ENCODE measurements at regions not wholly inside any gene's neighbourhood (a gene's known extent, or its start where the extent isn't known, plus 50 kb on each side); places are given as distances from the start of the nearest gene placed in this dataset.
A peak's percentile ranks its signal among the peaks of the same experiment; 100 is the strongest.
"Not testable (repeated sequence)": the region's sequence is repeated elsewhere in the genome, so short reads cannot be mapped to it uniquely, and the experiment has no call there.

DNA sequence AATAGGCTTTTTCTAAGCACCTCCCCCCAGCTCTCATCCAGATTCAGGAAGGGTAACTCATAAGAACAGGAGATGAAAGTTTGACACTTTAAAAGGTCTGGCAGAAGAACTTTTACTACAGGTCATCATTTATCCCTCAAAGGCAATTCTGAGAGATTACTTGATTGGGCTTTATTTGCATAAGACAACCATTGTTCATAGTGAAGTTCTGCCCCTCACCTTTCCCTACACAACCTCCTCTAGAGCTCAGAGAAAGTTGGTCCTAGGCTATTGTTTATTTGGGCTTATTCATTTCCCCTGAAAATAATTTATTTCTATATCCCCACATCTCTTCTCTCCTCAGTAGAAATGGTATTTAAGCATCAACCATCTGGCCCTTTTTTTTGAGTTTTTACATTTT lies 568.4 kb downstream of the ZNF608 start:
- Histone ChIP-seq H3K27me3 (ENCODE audit: control insufficient read depth, insufficient read depth, low read length) (no peaks in the 10 kb centered on the region), H3K9me3 (replicated peaks; ENCODE audit: control insufficient read depth, low read depth, low read length) (no peaks in the 10 kb centered on the region)

DNA sequence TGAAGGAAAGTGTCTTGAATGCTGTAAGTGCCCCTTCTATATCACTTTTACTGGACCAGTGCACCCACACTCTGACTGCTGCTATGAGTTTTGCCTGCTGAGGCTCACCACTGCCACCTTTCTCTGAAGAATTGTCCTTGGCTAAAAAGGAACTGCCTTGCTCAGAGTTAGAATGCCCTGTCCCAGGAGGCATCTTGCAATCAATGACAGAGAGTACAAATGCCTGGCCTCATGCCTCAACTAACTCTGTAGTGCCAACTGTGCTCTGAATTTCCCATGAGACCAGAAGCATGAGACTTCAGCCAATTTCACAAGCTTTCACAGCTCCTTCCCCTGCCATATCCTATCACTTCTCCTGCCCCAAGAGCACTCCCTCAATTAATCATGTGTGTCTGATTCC lies 569.7 kb downstream of the ZNF608 start:
- Histone ChIP-seq H3K4me3 (ENCODE audit: low read length) (no peak overlapping the region), H3K9me3 (replicated peaks; ENCODE audit: control insufficient read depth, low read depth, low read length) (peaks cover 6% of the 10 kb centered on the region), H3K27ac (ENCODE audit: low read length) (no peak overlapping the region), H3K4me1 (ENCODE audit: control insufficient read depth, insufficient read depth, low read length) (no peaks in the 10 kb centered on the region), H3K36me3 (ENCODE audit: control insufficient read depth, insufficient read depth, low read length) (no peaks in the 10 kb centered on the region), H3K27me3 (ENCODE audit: control insufficient read depth, insufficient read depth, low read length) (no peaks in the 10 kb centered on the region)
- no peak for DNase-seq

More for the DNA sequence above, 568.4 kb downstream of the ZNF608 start:
- no peaks in the 10 kb centered on the region for H3K4me1 ChIP-seq (ENCODE audit: control insufficient read depth, insufficient read depth, low read length)
- DNase-seq = no peak
- no peak overlapping the region for H3K4me3 ChIP-seq (ENCODE audit: low read length)
- no peak overlapping the region for H3K27ac ChIP-seq (ENCODE audit: low read length)
- no peaks in the 10 kb centered on the region for H3K36me3 ChIP-seq (ENCODE audit: control insufficient read depth, insufficient read depth, low read length)

DNA sequence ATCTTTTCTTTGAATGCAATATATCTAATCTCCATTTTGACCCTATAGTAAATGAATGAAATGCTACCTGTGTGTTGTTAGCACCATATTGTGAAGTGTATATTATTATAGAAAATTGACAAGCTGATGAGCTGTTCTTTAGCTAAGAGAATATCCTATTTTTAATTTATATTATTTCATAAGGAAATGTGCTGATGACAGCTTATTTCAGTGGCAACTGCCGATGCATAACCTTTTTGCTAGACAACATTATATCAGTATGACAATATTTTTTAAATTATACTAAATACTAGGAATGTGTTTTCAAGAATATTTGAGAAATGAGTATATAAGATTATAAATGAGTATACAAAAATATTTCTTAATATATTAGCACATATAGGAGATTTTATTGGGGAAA lies 573.1 kb downstream of the ZNF608 start:
- Histone ChIP-seq H3K4me3 (ENCODE audit: low read length) (no peak overlapping the region), H3K9me3 (replicated peaks; ENCODE audit: control insufficient read depth, low read depth, low read length) (peaks cover 9% of the 10 kb centered on the region), H3K27ac (ENCODE audit: low read length) (no peak overlapping the region), H3K36me3 (ENCODE audit: control insufficient read depth, insufficient read depth, low read length) (no peaks in the 10 kb centered on the region), H3K4me1 (ENCODE audit: control insufficient read depth, insufficient read depth, low read length) (no peaks in the 10 kb centered on the region), H3K27me3 (ENCODE audit: control insufficient read depth, insufficient read depth, low read length) (no peaks in the 10 kb centered on the region)
- no CpG with 5 or more reads among the region's 1 CpG for WGBS (ENCODE audit: insufficient coverage)
- no peak for DNase-seq

DNA sequence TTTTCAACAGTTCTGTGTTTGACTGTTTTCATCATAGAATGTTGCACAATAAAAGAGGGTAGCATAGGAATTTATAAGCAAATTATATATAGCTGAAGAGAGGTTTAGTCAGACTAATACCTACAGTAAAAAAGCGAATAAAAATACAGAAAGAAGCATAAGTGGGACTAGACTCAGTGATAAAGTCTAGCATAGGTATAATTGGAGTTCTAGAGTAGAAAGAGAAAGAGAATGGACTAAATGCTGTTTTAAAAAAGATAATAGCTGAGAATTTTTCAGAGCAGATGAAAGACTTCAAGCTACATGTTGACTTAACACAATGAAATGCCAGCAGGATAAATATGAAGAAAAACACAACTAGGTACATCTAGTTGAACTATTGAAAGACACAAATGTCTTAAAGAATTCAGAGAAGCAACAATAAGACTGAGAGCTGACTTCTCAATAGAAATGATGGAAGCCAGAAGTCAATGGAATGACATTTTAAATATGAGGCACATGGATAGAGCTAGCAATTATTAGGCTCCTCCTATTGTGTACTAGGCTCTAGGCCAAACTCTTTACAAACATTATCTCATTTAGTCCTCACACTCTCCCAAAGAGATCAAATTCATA lies 573.9 kb downstream of the ZNF608 start:
- H3K4me3 ChIP-seq (ENCODE audit: low read length) = no peak overlapping the region
- DNase-seq = no peak
- peaks cover 9% of the 10 kb centered on the region for H3K9me3 ChIP-seq (replicated peaks; ENCODE audit: control insufficient read depth, low read depth, low read length)
- H3K27me3 ChIP-seq (ENCODE audit: control insufficient read depth, insufficient read depth, low read length) = no peaks in the 10 kb centered on the region
- WGBS (ENCODE audit: insufficient coverage) = no CpG with 5 or more reads among the region's 1 CpG
- H3K27ac ChIP-seq (ENCODE audit: low read length) = no peak overlapping the region
- H3K4me1 ChIP-seq (ENCODE audit: control insufficient read depth, insufficient read depth, low read length) = no peaks in the 10 kb centered on the region
- no peaks in the 10 kb centered on the region for H3K36me3 ChIP-seq (ENCODE audit: control insufficient read depth, insufficient read depth, low read length)

- not testable (repeated sequence) for H3K27me3 ChIP-seq (ENCODE audit: control insufficient read depth, insufficient read depth, low read length); H3K27ac ChIP-seq (ENCODE audit: low read length); H3K9me3 ChIP-seq (replicated peaks; ENCODE audit: control insufficient read depth, low read depth, low read length); H3K36me3 ChIP-seq (ENCODE audit: control insufficient read depth, insufficient read depth, low read length); H3K4me3 ChIP-seq (ENCODE audit: low read length); H3K4me1 ChIP-seq (ENCODE audit: control insufficient read depth, insufficient read depth, low read length); DNase-seq
- WGBS (ENCODE audit: insufficient coverage) = no CpG with 5 or more reads among the region's 2 CpGs
These were observed 578.3 kb downstream of the ZNF608 start for GRCh38 chr5:124168093-124168492.

- Histone ChIP-seq H3K9me3 (replicated peaks; ENCODE audit: control insufficient read depth, low read depth, low read length) (no peaks in the 10 kb centered on the region), H3K27ac (ENCODE audit: low read length) (peak overlapping the region; percentile 16), H3K36me3 (ENCODE audit: control insufficient read depth, insufficient read depth, low read length) (no peaks in the 10 kb centered on the region), H3K27me3 (ENCODE audit: control insufficient read depth, insufficient read depth, low read length) (no peaks in the 10 kb centered on the region), H3K4me1 (ENCODE audit: control insufficient read depth, insufficient read depth, low read length) (peaks cover 3% of the 10 kb centered on the region), H3K4me3 (ENCODE audit: low read length) (no peak overlapping the region)
- WGBS (ENCODE audit: insufficient coverage) = no CpG with 5 or more reads among the region's 8 CpGs
- peak; percentile 64 for DNase-seq
These were observed 583.5 kb downstream of the ZNF608 start for GRCh38 chr5:124162767-124163532.

DNA sequence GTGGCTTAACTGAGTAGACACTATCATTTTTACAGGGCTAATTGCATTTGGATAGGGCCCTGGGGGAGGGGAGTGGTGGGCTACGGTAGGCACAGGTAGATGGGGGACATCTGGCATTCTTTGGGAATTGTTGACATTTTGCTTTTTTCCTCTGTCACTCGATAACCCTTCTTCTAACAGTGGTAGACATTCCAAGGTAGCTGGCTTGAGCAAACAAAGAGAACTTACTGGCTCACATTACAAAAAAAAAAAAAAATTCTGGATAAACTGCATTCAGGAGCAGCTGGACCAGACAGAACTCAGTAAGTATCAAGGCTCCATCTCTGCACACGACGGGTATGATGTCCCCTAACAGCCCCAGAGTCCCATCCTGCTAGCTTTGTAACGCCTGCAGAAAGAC lies 585.2 kb downstream of the ZNF608 start:
- Histone ChIP-seq H3K4me1 (ENCODE audit: control insufficient read depth, insufficient read depth, low read length) (peaks cover 3% of the 10 kb centered on the region), H3K27ac (ENCODE audit: low read length) (no peak overlapping the region), H3K9me3 (replicated peaks; ENCODE audit: control insufficient read depth, low read depth, low read length) (no peaks in the 10 kb centered on the region), H3K27me3 (ENCODE audit: control insufficient read depth, insufficient read depth, low read length) (no peaks in the 10 kb centered on the region), H3K36me3 (ENCODE audit: control insufficient read depth, insufficient read depth, low read length) (no peaks in the 10 kb centered on the region), H3K4me3 (ENCODE audit: low read length) (no peak overlapping the region)
- 75% methylated on average over 2 of the region's 5 CpGs for WGBS (ENCODE audit: insufficient coverage)
- no peak for DNase-seq

- peaks cover 2% of the 10 kb centered on the region for H3K9me3 ChIP-seq (replicated peaks; ENCODE audit: control insufficient read depth, low read depth, low read length)
- WGBS (ENCODE audit: insufficient coverage) = no CpG with 5 or more reads among the region's 2 CpGs
- DNase-seq = no peak
These were observed 586.2 kb downstream of the ZNF608 start for GRCh38 chr5:124160265-124160664.

GRCh38 chr5:124157320-124157719 lies 589.1 kb downstream of the ZNF608 start:
- H3K27ac ChIP-seq (ENCODE audit: low read length) = no peak overlapping the region
- no peak overlapping the region for H3K4me3 ChIP-seq (ENCODE audit: low read length)
- peaks cover 19% of the 10 kb centered on the region for H3K9me3 ChIP-seq (replicated peaks; ENCODE audit: control insufficient read depth, low read depth, low read length)
- no peaks in the 10 kb centered on the region for H3K4me1 ChIP-seq (ENCODE audit: control insufficient read depth, insufficient read depth, low read length)
- H3K36me3 ChIP-seq (ENCODE audit: control insufficient read depth, insufficient read depth, low read length) = no peaks in the 10 kb centered on the region
- DNase-seq = no peak
- no peaks in the 10 kb centered on the region for H3K27me3 ChIP-seq (ENCODE audit: control insufficient read depth, insufficient read depth, low read length)
- no CpG with 5 or more reads among the region's 2 CpGs for WGBS (ENCODE audit: insufficient coverage)

More at GRCh38 chr5:124160265-124160664, 586.2 kb downstream of the ZNF608 start:
- no peaks in the 10 kb centered on the region for H3K36me3 ChIP-seq (ENCODE audit: control insufficient read depth, insufficient read depth, low read length)
- no peak overlapping the region for H3K4me3 ChIP-seq (ENCODE audit: low read length)
- H3K4me1 ChIP-seq (ENCODE audit: control insufficient read depth, insufficient read depth, low read length) = peaks cover 3% of the 10 kb centered on the region
- no peak overlapping the region for H3K27ac ChIP-seq (ENCODE audit: low read length)
- no peaks in the 10 kb centered on the region for H3K27me3 ChIP-seq (ENCODE audit: control insufficient read depth, insufficient read depth, low read length)

DNA sequence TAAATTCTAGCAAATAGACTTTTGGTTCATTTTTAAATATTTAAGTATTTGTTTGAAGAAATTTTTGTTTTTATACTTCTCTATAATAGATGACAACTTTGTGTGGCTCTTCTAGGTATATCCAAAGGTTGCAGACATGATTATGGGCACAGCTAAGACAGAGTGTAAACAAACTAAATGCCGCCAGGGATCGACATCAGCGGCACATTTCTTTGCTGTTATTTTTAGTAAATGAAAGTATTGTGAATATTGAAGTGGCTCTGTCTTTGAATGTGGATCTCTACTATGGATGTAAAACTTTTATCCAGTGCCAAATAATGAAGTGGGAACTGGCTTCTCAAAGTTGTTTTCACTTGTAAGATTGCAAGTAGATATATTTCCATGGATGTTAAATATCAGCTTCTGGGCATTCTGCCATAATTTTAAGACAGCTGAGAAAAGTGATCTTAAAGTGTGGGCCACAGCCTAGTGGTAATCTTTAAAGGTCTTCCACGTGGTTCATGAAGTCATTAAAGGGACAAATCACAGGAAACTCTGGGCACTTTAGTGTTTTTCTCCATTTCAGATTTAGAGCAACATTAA lies 589.9 kb downstream of the ZNF608 start:
- peaks cover 19% of the 10 kb centered on the region for H3K9me3 ChIP-seq (replicated peaks; ENCODE audit: control insufficient read depth, low read depth, low read length)
- H3K4me3 ChIP-seq (ENCODE audit: low read length) = no peak overlapping the region
- peak; percentile 82 for DNase-seq
- H3K36me3 ChIP-seq (ENCODE audit: control insufficient read depth, insufficient read depth, low read length) = no peaks in the 10 kb centered on the region
- 26% methylated on average over 4 of the region's 4 CpGs for WGBS (ENCODE audit: insufficient coverage)
- H3K27me3 ChIP-seq (ENCODE audit: control insufficient read depth, insufficient read depth, low read length) = no peaks in the 10 kb centered on the region
- H3K27ac ChIP-seq (ENCODE audit: low read length) = no peak overlapping the region
- H3K4me1 ChIP-seq (ENCODE audit: control insufficient read depth, insufficient read depth, low read length) = no peaks in the 10 kb centered on the region

All from muscle of leg (tissue), 3 donors.